Stimulated activated CD8-positive, alpha-beta memory T cell treated with anti-CD3 and anti-CD28 coated beads, Interleukin-4, amount 100 ng/mL, for 4 hours (primary cell): ENCODE measurements at regions not wholly inside any gene's neighbourhood (a gene's known extent, or its start where the extent isn't known, plus 50 kb on each side); places are given as distances from the start of the nearest gene placed in this dataset.

ENCODE experiments used
- DNase-seq, 2 donors: peaks; one replicate each; pipeline ENCODE4 v3.0.0-alpha.2; 2020; ENCODE audit warnings: low read depth in 2 of 2, low spot score in 1 of 2

DNA sequence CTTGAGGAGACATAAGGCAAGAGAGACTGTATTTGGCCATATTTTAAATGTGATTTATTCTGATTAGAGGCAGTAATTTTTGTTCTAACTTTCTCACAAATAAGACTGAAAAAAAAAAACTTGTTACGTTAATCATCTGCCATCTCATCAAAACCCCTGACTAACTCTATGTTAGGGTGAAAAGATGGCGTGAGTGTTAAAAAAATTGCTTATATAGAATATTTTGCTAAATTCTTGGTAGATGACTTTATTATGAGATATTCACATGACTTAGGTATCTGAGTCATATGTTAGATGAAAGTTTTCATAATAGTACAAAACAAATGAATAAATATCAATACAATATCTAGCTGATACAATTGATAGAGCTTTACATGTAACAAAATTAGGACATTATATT, 1508.7 kb upstream of the TMEFF2 start:
- DNase-seq: no peak

DNA sequence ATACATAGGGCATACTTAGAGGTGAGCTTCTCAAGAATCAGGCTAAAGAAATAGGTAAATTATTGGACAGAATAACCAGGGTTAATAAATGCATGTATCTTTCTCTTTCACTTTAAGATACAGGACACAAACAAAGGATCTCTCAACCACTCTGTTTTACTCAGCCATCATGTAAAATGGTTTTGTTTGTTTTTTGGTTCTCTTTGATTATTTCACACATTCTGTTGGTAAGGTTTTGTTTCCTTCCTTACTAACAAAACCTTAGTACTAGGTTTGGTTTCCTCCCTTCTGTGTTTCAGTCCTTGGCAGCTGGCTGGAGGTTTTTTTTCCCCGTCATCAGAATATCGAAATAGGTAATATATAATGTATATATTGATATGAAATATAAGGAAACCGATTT, 1506.8 kb upstream of the TMEFF2 start:
- DNase-seq: no peak

DNA sequence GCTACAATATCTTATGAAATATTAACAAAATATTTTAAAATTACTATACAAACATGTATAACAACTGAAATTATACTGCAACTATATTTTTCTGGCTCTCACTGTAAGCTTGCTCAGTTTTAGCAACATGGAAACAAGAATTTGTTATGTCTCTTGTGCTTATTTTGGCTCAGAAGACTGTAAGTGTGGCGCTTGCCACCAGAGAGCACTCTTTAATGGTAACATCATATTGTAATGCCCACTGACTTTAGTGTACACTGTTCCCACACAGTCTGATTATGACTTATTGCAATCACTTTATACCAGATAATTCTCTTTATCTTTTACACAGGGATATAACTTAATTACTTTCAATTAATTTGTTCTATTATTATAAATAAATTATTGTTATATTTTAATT, 1500.6 kb upstream of the TMEFF2 start:
- no peak for DNase-seq

DNA sequence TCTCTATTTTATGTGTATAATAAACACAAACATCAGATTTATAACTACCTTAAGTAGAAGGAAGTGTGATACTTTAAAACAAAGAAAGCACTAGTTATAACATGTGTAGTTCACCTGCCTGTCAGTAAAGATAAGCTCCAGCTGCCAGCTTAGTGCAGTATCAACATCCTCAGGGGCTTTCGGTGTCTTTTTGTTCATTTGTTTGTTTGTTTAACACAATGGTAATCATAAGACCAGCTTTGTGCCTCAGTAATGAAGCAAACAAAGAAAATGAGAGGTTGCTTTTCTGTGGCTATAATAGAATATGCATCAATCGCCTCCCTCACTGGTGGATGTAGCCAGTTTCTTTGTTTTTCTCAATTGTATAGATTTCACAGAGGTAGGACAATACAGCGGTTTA, 1499.0 kb upstream of the TMEFF2 start:
- DNase-seq: no peak

DNA sequence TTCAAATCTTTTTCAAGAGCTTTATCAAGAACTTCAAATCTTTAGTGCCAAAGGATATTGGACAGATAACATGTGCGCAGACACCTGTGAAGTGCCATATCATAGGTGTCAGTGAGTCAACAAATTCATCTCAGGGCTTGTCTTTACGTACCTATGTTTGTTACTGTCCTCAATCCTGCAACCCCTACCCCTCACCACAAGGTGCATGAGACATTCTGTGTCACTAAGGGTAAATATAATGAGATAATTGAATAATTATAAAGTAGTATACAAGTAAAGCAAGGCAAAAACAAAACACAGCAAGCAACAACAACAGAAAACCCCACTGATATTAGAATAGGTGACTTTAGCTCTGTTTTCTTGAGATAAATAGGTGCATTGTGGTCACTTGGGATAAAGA, 1495.8 kb upstream of the TMEFF2 start:
- DNase-seq: no peak

DNA sequence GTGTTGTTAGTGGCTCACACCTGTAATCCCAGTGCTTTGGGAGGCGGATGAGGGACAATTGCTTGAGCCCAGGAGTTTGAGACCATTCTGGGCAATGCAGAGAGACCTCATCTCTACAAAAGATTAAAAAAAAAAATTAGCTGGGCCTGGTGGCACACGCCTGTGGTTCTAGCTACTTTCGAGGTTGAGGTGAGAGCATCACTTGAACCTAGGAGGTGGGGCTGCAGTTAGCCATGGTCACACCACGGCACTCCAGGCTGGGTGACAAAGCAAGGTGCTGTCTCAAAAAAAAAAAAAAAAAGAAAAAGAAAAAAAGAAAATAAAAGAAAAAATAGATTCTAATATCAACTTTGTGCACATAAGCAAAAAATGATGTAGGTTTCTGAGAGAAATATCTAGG, 1492.5 kb upstream of the TMEFF2 start:
- no peak for DNase-seq

DNA sequence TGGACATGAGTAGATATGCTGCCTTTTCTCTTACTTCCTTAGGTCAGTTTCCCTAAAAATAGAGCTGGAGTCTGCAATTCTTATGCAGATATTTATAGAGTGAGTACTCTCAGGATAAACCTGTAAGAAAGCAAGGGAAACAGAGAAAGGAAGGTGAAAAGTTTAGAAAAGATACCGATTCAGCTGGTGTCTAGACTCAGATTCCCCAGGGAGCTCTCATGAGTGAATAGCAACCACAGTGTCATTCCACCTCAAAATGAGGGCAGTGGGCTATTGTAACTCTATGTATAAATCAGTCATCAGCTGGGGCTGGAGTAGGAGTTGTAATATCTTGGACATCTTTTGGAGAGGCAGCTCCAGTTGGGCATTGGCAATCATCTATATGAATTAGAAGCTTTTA, 1485.1 kb upstream of the TMEFF2 start:
- DNase-seq: no peak

DNA sequence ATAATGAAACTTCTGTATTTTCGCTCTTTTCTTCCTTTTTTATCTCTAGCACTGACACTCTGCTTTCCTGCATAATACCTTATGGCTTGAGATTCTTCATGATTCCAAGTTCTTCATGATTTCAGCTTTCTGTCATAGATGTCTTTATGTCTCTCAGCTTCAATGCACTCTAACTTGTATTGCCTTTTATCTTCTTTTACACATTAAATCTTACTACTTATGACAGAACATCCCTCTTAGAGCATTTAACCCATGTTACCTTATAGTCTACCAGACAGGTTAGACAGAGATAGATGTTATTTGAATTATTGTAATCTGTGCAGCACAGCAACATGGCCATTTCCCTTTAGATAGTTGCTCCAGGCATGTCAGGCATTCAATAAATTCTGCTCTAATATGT, 1475.7 kb upstream of the TMEFF2 start:
- no peak for DNase-seq

DNA sequence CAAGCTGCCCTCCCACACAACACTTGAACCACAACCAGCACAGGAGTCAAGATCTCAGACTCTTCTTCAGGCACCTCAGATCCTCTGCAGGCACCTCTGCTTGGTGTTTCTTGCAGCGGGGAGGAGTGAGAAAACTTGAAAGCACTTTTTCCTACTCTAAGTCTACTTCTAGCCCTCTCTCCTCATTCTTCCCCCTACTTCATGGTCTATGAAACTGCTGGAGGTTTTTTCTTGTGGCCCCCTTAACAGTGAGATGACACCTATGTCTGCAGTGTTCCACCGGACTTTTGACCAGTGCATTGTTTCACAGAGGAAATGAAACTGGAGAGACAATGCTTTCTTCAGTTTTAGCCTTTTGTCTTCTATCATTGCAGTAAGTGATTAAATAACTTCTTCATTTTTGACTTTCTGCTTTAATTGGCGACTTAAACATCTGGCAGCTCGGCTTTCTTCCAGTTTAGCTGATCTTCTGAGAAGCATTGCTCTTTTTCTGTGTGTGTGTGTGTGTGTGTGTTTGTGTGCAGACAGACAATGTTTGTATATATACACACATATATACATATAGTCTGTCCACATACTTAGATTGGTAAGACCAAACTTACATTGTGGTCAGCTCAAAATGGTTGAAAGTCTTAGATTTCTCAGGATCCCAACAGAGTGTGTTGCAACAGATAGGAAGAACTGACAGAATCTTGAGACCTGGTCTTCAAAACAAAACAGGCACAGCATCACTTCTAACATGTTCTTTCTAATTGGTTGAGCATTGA, 1474.0 kb upstream of the TMEFF2 start:
- DNase-seq: no peak

DNA sequence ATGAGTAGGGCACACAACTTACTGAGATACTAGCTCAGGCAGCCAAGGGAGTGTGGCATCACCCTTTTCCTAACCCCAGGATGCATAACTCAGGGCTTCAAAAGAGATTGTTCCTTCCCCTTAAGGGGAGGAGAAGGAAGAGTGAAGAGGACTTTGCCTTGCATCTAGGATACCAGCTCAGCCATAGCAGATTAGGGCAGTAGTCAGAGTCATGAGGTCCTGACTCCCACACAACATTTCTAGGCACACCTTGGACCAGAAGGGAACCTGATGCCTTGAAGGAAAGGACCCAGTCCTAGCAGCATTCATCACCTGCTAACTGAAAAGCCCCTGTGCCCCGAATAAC, 1433.2 kb upstream of the TMEFF2 start:
- no peak for DNase-seq

DNA sequence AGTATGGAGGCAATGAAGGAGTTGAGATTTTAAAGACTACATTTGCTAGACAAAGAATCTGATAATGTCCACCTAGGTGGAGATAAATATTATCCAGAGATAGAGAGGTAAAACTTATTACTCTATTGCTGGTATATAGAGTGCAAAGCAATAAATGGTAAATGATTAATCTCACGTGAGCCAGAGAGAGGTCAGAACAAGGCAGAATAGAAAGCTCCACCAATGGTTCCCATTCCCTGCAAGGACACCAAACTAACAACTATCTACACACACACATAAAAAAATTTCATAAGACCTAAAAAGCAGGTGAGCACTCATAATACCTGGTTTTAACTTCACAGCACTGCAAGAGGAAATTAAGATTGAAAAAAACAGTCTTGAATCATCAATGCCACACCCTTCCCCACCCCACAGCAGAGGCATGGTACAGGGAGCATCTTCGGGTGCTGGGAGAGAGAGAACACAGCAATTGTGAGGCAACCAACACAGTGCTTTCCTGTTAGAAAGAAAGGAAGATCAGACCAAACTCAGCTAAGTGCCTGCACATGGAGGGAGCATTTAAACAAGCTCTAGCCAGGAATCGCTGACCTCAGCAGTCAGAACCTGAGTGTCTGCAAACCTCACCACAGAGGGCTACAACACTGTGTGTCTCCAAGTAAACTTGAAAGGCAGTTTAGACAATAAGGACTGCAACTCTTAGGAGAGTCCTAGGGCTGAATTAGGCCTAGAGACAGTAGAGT, 1432.6 kb upstream of the TMEFF2 start:
- no peak for DNase-seq

DNA sequence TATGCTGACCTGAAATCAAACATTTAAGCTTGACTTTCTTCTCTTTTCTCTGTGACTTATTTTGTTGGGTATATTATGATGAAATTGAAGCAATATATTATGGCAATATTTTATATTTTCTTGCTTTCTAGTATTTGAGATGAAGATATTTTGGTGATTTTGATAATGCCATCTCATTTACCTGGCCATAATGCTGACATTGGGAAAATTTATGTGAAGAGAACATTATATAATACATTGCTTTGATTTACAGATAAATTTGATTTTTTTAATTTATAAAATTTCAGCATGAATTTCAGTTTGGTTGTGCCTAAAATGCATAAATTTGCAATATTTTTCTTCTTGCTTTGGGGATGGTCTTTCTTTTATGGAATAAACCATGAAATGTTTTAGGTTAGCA, 1413.7 kb upstream of the TMEFF2 start:
- no peak for DNase-seq

DNA sequence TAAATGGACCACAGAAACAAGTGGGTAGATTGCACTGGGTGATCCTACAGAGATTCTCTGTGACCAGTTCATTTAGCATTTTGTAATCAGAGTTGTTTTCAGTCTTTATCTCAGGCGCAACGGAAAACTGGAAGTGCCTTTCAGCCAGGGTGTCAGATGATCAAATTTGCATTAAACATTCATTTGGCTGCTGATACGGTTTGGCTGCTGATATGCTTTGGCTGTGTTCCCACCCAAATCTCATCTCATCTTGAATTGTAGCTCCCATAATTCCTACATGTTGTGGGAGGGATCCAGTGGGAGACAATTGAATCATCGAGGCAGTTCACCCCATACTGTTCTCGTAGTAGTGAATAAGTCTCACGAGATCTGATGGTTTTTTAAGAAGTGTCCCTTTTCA, 1396.1 kb upstream of the TMEFF2 start:
- DNase-seq: no peak

DNA sequence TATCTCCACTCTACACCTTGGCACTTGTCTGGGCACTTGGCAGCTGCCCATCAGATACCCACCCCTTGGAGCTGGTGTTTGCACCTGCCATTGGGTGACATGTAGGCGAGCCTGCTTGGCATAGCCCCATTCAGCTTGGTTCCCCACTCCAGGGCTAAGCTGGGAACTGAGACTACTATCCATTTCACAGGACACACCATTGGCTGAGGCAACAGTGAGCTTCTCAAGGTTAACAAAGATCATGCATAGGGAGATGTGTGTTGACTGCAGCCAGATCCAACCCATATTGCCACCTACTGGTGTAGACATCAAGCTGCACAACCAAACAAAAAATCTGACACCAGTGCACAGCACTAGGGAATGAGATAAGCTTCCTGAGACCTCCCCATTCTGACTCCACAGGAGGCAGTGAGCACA, 1389.8 kb upstream of the TMEFF2 start:
- no peak for DNase-seq

DNA sequence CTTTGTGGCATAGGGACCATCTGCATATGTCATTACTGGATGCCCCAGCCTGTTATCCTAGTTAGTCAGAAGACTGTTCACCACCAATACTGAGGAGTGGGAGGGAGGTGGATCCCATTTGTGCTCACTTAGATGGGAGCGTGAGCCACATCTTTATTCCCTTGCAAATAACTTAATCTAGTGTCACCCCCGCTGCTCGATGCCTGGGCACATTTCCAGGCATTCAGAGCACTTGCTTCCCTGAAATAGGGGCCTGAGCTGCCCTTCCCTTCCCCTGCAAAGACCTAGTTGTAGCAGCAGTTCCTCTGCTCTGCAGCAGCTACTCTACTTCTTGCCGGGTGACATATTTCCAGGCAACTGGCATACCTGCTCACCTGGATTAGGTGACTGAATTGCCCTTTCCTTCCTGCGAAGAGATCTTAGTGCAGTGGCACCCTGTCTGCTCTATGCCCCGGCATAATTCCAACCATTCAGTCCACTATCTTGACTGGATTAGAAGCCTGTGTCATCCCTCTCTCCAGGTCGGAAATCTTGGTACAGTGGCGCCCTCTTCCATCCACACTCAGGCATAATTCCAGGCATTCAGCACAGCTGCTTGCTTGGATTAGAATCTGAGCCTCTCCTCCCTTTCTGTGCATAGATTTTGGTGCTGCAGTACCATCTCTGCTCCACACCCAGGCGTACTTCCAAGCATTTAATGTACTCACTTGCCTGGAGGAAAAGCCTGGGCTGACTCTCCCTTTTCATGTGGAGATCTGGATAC, 1389.1 kb upstream of the TMEFF2 start:
- no peak for DNase-seq

DNA sequence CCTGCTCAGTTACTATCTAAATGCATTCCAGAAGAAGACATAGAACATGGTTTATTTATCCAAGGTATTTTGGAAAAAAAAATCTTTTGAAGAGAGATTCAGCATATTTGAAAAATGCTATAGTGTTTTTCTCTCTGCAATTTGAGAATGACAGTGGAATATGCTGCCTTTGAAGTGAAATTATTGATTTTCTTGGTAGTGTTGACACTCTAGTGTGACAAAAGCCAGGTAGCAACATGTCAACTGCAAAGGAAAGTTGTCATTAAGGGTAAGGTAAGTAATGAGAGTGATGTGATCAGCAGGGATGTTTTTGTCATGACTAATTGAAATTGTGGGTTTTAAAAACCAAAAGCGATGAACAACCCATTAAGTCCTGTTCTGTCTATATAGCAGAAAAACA, 1387.1 kb upstream of the TMEFF2 start:
- no peak for DNase-seq

DNA sequence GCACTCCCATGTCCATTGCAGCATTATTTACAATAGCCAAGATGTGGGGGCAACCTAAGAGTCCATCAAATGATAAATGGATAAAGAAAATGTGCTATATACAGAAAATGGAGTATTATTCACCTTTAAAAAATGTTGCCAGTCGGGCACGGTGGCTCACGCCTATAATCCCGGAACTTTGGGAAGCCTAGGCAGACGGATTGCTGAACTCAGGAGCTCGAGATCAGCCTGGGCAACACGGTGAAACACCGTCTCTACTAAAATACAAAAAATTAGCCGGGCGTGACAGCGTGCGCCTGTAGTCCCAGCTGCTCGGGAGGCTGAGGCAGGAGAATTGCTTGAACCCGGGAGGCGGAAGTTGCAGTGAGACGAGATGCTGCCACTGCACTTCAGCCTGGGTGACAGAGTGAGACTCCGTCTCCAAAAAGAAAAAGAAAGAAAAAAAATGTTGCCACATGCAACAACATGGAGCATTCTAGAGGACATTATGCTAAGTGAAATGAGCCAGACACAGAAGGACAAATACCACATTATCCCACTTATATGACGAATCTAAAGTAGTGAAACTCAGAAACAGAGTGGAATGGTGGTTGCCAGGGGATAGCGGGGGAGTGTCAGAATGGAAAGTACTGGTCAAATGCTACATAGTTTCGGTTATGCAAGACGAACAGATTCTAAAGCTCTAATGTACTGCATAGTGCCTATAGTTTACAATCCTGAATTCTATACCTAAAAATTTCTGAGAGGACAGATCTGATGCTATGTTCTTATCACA, 1385.6 kb upstream of the TMEFF2 start:
- no peak for DNase-seq

DNA sequence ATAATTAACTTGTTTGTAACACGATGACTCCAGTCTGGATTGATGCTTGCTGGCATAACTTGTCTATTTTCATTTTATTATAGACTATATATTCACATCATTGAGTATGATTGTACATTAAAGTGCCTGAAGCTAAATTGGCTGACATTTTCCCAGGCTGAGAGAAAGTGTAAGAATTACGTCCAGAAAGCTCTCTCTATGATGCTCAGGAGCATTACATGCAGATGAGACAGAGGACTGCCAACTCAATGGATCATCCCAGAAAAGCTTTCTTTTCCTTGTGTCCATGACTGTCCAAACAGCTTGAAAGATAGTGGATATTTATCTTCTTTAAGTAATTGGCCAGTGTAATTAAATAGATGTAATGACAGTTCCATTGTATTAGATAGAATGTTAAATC, 1372.2 kb upstream of the TMEFF2 start:
- no peak for DNase-seq

DNA sequence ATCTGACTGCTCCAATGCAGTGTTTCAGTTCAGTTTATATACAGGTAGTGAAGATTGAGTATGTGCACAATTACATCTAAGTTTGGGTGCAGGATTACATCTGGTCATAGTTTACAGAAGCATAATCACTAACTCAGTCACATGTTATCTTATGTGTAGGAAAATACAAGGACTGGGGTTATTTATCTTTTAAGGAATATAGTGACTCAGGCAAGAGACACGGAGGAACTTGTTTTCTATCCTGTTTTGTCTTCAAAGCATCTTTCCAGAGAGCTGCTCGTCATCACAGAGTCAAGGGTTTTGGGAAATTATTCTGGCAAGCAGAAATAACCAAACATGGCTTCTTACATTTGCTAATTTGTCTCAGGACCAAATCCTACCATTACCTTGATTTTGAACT, 1371.5 kb upstream of the TMEFF2 start:
- no peak for DNase-seq

DNA sequence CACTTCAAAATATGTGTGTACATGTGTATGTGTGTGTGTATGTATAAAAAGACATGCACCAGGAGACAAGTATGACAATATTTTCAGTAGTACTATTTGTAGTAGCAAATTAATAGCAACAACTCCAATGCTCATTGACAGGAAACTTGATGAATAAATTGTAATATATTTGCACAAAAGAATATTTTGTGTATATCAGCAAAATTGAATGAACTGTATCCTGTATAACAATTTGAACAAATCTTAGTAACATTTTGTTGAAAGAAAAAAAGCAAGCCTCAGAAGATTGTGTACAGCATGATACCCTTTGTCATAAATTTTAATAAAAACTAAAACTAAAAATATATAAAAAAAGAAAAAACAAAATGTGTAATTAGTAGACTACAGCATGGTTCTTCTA, 1367.3 kb upstream of the TMEFF2 start:
- DNase-seq: no peak

DNA sequence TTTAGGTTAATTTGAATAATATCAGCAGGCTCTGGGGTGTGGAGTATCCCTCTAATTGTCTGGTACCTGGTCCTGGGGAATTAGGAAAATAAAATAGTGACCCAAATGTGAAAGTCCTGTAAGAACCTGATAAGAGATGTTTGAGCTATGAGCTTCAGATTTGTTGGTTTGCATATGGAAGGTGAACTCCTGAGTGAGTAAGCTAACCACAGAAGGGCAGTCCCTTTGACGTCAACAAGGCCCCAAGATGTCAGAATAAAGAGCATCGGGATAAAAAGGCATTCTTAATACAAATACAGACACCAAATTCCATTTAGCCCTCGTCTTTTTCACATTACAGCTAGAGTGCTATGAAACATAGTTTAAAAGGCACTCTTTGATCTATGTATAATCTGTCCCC, 1366.3 kb upstream of the TMEFF2 start:
- no peak for DNase-seq
